ENCODE measurements at regions not wholly inside any gene's neighbourhood (a gene's known extent, or its start where the extent isn't known, plus 50 kb on each side); places are given as distances from the start of the nearest gene placed in this dataset.
"Not testable (repeated sequence)": the region's sequence is repeated elsewhere in the genome, so short reads cannot be mapped to it uniquely, and the experiment has no call there.

DNA sequence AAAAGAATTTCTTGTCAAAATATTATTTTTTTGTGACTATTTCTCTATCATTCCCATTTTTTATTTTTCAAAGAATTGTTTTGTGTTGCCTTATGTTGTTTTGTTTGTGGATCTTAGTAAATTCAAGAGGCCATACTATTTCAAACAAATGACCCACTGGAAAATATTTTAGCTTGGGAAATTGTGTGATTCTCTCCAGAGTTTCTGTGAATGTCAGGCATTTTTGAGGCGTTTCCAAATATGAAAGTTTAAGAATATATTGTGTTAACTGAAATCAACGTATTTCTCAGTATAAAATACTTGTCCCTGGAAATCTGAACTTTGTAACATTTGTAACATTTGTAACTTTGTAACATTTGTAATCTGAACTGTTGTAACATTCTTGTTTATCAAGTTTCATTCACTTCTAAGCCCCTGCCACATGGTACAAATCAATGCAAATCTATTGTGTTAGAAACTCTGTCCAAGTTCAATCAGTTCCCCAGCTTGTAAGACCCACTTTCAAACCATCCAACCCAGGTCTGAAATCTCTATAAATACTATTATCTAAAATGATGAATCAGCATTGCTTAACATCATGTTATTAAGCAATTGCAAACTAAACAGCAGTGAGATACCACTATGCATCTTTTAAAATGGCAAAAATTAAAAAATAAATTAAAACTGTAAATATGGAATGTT, 465.4 kb upstream of the GRID2 start:
- no peak for DNase-seq

DNA sequence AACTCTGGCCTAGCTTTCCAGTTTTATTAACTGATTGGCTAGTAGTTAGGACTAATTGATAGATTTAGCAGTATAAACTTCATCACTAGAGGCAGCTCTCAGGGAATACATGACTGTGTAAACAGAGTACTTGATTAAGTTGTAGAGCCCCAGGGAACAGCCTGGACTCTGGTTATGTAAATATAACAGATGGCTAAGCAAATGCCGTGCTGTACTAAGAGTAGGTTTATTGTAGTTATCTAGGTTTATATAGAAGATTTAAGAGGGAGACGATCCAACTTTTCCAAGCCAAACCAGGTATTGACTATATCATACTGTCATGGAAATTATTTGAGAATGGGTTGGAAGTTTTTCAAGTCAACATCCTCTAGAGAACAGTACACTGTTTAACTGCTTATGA, 463.4 kb upstream of the GRID2 start:
- DNase-seq: no peak

DNA sequence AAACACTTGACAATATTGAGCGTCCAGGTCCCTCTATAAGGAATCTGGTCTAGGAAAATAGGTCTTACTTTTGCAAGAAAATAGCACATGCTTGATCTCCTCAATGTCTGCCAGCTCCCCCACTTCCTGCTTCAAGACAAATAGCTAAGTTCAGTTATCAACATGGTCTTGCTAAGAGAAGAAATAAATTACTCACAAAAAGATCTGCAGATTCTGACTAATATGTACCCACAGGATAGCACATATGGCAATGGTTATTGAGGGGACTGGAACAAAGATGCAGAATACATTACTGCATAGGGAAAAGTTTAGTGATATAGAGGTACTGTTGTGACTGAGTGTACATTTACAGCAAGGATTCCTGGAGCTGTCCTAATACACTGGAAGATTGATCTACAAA, 457.5 kb upstream of the GRID2 start:
- DNase-seq: no peak

DNA sequence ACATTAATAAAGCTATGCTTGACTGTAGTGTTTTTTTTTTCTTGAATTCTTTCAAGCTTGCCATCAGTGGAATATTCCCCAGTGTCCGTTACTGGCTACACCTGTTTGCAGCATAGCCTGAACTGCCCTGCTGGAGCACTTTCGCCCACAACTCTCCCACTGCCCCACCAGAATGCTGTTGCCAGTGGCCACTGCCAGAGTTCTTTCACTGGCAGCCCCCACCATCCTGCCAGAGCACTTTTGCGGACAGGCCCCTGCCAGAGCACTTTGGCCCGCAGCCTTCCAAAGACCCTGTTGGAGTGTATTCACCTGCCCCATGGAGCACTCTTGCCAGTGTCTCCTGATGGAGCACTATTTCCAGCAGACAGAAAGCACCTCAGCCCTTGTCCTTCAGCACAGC, 452.3 kb upstream of the GRID2 start:
- DNase-seq: no peak

DNA sequence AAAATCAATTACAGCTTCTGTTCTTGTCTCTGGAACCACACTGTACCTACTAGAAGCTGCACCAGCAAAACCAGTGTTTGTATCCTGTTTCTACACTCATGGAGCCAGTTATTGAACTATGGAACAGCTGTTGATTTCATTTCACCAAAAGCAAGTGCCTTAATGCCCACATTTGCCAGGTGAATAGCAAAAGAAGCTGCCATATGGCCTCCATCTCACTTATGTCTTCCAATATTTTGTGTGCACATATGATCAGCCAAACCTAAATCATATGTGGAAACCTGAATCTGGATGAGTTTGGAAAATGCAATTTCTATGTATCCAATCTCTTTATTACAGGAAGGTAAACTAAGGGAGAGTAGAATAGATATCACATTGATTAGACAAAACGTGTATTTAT, 415.8 kb upstream of the GRID2 start:
- DNase-seq: no peak

DNA sequence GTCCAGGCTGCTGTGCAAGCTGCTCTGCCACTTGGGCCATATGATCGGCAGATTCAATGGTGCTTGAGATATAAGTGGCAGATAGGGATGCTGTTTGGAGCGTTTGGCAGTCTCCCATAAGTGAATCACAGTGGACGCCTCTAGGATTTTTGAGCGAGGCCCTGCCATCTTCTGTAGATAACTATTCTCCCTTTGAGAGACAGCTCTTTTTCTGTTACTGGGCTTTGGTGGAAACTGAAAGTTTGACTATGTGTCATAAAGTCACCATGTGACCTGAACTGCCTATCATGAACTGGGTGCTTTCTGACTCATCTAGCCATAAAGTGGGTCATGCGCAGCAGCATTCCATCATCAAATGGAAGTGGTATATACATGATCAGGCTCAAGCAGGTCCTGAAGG, 412.5 kb upstream of the GRID2 start:
- not testable (repeated sequence) for DNase-seq

DNA sequence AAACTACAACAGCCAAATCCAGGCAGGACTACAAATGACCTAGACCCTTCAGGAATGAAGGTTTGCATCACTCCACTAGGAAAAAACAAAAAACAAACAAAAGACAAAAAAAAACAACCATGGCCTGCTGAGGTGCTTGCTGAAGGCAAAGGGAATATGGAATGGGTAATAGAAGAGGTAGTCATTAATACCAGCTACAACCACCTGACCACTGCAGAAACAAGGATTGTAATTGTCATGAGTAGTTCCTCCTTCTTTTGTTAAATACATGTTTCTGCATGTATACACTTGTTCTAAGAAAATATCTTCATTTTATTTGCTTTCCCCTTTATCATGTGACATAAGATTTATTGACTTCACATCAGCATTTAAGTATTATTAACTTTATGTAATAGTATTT, 409.8 kb upstream of the GRID2 start:
- DNase-seq: no peak

DNA sequence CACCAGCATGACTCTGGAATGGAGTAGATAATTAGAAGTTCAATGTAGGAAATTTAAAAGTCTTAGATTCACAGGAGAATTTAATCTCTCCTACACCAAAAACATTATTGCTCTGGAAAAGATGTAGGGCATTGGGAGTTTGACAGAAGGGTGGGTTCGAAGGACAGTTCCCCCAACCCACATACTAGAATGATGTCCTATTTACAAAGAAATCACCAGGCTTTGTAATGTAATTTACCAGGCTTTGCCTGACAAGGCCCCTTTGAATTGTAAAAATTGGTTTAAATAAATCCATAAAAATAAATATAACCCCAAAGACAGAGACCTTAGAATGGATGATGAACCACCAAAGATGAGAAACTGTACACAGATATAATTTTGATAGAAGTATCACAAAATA, 399.2 kb upstream of the GRID2 start:
- DNase-seq: no peak

DNA sequence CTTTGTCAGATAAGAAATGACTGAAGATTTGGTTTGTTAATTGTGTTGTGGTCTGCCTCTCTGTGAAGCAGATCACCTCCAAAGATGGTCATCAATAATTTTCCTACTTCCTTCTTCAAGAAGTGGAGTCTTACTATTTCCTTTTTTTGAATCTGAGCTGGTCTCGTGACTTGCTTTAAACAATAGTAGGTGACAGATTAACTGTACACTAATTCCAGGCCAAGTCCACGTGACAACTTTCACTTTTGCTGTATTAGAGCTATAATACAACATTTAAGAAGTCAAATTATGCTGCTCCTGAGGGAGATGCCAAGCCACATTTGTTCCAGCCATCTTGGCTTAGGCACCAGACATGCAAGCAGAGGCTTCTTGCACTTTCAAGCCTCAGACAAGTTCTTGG, 393.8 kb upstream of the GRID2 start:
- no peak for DNase-seq

DNA sequence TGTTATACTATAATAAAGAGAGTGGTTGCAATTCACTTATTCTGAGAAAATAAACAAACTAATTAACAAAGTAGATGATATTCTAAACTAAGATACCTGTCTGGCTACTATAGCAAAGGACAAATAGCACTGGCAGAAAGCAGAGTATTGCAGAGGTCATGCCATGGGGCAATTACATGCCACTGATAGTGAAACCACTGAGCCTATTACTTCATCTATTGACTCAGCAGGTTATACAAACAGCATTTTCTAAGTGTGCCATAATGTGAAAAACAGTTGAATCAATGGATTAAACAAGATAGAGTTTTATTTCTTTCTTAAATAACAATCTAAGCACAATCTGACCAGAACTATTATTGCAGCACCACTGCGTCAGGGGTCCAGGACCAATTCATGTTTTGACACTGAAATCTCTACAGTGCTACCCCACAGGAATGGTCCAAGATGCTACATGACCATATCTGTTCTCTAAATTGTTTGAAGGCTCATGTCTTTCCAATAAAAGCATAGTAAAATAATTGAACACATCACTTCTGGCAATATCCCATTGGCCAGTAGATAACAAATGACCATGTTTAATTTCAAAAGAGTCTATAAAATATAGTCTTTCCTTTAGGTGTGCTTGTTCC, 389.5 kb upstream of the GRID2 start:
- no peak for DNase-seq

DNA sequence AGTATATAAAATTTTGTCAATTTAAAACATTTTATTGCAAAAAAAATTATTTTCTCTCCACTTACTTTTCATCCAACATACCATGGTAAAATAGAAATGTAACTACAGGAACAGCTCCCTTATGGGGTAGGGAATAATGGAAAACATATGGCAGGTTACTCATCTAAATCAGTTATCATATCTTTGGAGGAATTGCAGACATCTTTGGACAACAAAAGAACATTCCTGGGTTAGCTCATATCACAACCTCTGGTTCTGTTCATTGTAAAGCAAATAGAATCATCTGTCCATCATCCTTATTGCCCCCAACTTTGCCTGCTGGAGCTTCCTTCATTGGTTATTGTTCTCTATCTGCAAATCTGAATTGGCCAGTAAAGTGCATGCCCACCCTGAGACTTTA, 387.5 kb upstream of the GRID2 start:
- DNase-seq: no peak

DNA sequence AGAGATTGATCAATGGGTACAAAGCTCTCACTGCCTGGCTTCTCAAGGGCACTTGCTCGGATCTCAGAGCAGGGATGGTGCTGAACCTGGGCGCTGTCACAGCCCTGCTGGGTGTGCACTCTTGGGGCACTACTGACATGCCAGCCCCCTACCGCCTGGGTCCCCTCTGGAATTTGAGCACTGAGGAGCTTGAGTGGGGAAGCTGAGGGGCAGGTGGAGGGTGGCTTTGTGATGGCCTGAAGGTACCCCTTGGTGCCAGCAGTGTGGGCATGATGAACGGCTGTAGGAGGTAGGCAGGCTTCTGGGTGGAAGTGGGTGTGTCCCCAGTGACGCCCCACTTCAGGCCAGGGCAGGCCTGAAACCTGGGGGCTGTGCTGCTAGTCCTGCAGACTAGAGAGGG, 379.1 kb upstream of the GRID2 start:
- no peak for DNase-seq

DNA sequence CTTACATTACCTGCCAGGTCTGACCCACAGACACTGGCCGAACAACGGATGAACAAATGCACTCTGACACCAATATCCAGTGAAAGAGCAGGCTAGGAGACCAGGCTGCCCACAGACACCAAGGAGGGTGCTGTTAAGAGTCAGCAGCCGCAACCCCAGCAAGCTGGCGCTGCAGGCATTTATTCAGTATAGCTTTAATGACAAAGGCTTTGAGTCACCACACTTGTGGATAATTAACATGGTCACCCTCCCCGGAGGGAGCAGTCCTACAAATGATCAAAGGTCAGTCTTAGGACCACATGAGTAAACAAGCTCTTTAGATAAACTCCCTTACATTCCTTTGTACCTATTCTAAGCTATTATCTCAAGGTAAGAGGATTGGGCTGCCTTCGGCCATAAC, 368.5 kb upstream of the GRID2 start:
- DNase-seq: no peak

DNA sequence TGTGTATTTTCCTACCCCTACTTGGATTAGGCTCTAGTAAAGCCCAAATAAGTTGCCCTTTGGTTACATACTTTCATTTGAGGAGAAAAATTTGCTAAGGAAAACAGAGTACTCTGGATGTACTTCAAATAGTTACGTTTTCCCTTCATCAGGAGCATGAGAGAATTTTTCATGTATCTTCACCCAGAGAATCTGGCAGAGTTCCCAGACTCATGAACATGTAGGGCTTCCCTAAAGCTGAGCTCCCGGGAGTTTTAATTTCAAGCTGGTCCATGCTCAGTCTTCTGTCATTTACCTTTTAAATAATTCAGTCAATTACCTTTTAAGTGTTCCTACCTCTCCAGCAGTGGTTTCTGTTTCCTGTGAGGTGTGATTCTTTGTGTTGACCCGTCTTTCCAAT, 367.5 kb upstream of the GRID2 start:
- no peak for DNase-seq

DNA sequence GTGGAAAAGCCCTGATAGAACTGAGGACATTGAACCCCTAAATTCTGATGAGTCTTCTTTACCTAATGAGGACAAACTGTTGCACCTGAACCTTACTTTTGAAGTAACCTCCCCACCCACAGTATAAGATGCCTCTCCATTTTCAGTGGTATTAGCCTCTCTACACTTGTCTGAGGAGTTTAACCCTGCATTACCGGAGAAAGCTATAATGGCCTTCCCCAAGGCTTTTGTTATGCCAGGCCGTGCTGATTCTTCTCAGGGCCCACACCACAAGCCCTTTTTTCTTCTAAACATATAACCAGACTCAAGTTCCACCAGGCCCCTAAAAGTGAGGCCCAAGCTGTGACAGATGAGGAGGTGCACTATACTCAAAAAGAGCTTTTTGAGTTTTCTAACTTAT, 345.8 kb upstream of the GRID2 start:
- no peak for DNase-seq

DNA sequence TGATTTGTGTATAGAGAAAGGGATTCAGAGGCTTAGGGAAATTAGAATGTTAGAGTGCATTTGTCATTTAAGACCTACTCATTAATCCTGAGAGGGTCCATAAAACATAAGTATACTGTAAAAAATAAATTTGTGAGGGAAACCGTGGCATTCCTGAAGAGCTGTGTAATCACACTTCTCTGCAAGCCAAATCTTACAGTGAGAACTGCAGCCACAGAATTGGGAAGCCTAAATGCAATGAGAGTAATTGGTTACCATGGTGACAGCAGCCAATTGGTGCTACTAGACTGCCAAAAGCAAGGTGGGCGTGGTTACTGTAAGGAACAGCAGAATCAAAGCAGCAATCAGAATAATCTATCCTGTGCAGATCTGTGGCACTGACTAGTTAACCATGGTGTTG, 345.2 kb upstream of the GRID2 start:
- no peak for DNase-seq

DNA sequence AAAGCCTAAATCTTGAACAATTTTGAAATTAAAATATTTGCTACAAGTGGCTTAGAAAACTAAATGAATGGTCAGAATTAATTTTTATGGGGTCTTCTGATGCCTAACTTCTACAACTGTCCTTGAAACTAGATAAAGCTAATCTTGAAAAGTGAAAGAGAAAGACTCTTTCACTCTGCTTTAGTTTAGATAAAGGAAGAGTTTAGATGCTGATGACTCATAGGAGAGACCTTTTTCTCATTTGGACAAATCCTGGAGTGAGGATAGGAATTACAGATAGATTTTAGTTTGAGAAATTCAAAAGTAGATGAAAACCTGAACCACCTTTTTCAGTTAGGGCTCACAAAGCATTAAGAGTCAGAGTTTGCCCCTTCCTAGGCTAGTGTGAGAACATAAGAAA, 342.3 kb upstream of the GRID2 start:
- DNase-seq: no peak

DNA sequence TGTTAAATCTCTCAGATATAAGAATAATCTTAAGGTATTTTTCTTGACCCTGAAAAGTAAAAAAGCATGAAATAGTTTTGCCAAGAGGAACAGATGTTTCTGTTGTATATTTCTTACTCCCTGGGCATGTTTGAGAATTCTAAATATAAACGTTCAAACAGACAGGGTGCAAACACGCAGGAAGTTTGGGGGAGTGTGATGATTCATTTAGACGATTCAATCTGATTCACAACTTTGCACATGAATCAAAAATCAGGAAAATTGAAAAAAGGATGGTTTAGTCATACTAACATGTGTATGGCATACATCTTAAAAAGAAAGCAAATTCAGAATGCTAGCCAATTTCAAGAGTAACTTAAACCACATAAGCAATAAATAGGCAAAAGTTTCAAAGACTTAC, 340.3 kb upstream of the GRID2 start:
- DNase-seq: no peak

DNA sequence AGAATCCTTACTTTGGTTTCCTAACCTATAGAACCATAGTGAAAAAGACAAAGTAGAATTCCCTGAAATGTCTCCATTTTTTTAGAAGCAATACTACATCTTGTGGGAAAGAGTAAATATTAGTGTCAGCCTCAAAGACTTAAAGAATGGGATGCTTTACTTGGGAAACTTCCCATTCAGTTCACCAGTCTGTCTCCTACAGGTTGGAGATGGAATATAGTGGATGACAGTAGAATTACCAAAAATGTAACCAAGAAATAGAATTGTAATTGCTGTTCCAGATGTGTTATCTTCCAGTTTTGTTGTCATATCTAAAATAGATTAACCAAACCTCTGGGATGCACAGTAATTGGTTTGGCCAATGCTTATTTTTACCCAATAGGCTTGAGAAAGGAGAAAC, 338.6 kb upstream of the GRID2 start:
- no peak for DNase-seq

DNA sequence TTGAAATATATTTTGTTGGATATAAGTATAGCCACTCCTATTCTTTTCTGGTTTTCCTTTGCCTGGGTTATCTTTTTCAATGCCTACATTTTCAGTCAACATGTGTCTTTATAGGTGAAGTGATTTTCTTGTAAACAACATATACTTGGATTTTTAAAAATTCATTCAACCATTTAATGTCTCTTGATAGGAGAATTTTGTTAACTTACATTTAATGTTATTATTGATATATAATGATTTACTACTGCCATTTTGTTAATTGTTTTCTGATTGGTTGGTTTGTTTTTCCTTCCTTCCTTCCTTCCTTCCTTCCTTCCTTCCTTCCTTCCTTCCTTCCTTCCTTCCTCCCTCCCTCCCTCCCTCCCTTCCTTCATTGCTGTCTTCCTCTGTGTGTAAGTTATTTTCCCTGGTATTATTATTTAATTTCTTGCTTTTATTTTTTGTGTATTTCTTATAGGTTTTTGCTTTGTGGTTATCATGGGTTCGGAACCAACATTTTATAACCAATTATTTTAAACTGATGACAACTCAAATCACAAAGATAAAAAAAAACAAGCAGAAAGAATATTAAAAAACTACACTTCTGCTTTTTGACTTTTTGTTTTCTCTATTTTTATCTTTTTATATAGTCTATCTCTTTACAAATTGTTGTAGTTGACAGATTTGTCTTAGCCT, 330.1 kb upstream of the GRID2 start:
- DNase-seq: no peak

DNA sequence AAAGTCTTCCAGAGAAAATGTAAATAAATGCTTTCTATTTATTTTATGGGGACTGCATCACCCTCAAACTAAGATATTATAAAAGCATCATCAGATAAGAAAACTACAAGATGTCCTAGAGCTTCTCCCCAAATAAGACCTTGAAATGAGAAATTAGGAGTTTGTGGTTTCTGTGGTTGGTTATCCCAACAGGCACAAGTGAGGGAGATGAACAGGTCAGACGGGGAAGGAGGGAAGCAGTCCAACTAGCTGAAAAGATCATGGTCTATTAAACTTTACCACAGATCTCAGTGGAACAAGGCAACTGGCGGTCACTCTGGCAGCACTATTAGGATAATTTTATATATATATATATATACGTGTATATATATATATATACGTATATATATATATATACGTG, 319.3 kb upstream of the GRID2 start:
- no peak for DNase-seq

DNA sequence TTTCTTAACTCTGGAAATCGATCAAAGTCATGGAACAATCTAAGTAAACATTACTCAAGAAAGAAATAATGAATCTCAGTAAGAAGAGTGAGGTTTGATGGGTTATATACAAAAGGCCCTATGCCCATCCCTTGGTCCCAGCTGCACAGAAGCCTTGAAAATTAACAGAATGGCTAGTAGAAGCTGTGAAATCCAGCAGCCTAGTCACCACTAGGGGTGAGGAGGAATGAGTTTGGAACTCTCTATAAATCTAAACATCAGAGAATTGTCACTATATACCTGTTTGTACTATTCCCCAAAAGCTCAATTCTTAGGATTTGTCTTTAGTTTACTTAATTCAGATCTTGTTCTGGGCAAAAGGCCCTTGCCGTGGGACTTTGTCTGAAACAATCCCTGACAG, 313.9 kb upstream of the GRID2 start:
- no peak for DNase-seq

DNA sequence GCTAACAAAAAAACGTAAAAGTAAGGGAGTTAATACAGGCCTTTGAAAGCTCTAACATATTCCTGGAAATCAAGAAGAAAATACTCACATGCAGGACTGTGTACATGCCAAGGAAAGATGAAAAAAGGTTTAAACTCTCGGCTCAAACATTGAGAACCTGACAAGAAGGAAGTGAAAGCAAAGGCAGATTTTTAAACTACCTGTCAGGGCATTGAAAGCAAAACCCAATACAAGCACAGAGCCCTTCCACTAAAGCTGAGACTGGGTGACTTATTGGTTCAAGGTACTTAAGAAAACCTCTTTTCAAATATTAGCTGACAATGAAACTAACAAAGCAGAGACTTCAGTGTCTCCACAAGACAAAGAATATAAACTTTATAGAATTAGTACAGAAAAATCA, 313.0 kb upstream of the GRID2 start:
- no peak for DNase-seq

DNA sequence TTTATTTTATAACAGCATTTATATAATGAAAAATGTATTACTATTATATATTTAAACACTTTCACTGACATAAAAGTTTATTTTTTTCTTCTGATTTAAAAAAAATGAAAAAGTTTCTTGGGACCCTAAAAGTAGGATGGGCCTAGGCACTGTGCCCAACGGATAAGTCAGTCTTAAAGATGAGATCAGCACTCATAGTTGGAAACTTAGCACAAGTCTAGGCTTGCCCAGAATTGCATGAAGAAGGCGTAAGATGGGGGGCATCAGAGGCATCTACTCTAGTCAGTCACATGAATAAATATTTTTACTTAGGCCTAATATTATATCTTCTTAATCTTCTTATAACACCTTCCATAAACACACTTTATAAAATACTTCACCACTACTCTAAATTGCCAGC, 306.7 kb upstream of the GRID2 start:
- DNase-seq: no peak
